T-helper 17 cell (primary cell): ENCODE measurements at regions not wholly inside any gene's neighbourhood (a gene's known extent, or its start where the extent isn't known, plus 50 kb on each side); places are given as distances from the start of the nearest gene placed in this dataset.

Experiments used
- ATAC-seq: fragments of 150-1000 bp; cut with Tn5 transposase; 2 replicates; pipeline ENCODE4 v1.10.0; 2021; ENCODE audit warnings: mild to moderate bottlenecking, moderate library complexity
- DNase-seq, 3 donors: peaks; one replicate each; pipeline versions ENCODE4 v3.0.0 to v3.0.0-alpha.2; 2020 to 2021
- H3K9me3 ChIP-seq: one replicate; pipeline ENCODE4 v1.7.0; 2013; ENCODE audit warnings: low read length, mild to moderate bottlenecking; ENCODE audit not compliant: control insufficient read depth, poor library complexity, severe bottlenecking
- H3K27ac Mint-ChIP-seq: one replicate; pipeline ENCODE4 v1.8.0; 2022; ENCODE audit warnings: mild to moderate bottlenecking, moderate library complexity, mixed read lengths
- H3K27me3 Mint-ChIP-seq: one replicate; pipeline ENCODE4 v1.8.0; 2022; ENCODE audit warnings: mixed read lengths
- H3K36me3 Mint-ChIP-seq: one replicate; pipeline ENCODE4 v1.8.0; 2022; ENCODE audit warnings: low read depth, mixed read lengths
- H3K4me1 Mint-ChIP-seq: one replicate; pipeline ENCODE4 v1.8.0; 2022; ENCODE audit warnings: mild to moderate bottlenecking, mixed read lengths
- H3K4me3 Mint-ChIP-seq: one replicate; pipeline ENCODE4 v1.8.0; 2022; ENCODE audit warnings: mild to moderate bottlenecking, moderate library complexity, mixed read lengths

GRCh38 chr1:167165219-167165618 is 55.5 kb upstream of the POU2F1 start:
- Mint-ChIP-seq H3K4me1 (peaks cover 7% of the 10 kb centered on the region), H3K27ac (no peak overlapping the region), H3K36me3 (peaks cover 8% of the 10 kb centered on the region), H3K4me3 (no peak overlapping the region), H3K27me3 (peaks cover 79% of the 10 kb centered on the region)
- ATAC-seq (no peak), DNase-seq (no peak)
- H3K9me3 ChIP-seq: no peaks in the 10 kb centered on the region

- H3K36me3 Mint-ChIP-seq: peaks cover 8% of the 10 kb centered on the region
- no peak for ATAC-seq
- H3K27me3 Mint-ChIP-seq: peaks cover 88% of the 10 kb centered on the region
- H3K4me1 Mint-ChIP-seq: peaks cover 7% of the 10 kb centered on the region
- H3K27ac Mint-ChIP-seq: no peak overlapping the region
- no peak for DNase-seq
- no peak overlapping the region for H3K4me3 Mint-ChIP-seq
- H3K9me3 ChIP-seq: no peaks in the 10 kb centered on the region
These were observed 54.6 kb upstream of the POU2F1 start for GRCh38 chr1:167165948-167166689.

GRCh38 chr1:167166690-167167075 is 54.0 kb upstream of the POU2F1 start:
- Mint-ChIP-seq H3K4me1 (peaks cover 4% of the 10 kb centered on the region), H3K27me3 (peaks cover 87% of the 10 kb centered on the region), H3K4me3 (no peak overlapping the region), H3K27ac (no peak overlapping the region), H3K36me3 (peaks cover 8% of the 10 kb centered on the region)
- DNase-seq (no peak), ATAC-seq (no peak)
- no peaks in the 10 kb centered on the region for H3K9me3 ChIP-seq

GRCh38 chr1:167168424-167168823 is 52.3 kb upstream of the POU2F1 start:
- H3K9me3 ChIP-seq: no peaks in the 10 kb centered on the region
- Mint-ChIP-seq H3K4me3 (no peak overlapping the region), H3K4me1 (no peaks in the 10 kb centered on the region), H3K27ac (no peak overlapping the region), H3K27me3 (peaks cover 85% of the 10 kb centered on the region), H3K36me3 (peaks cover 8% of the 10 kb centered on the region)
- no peak for ATAC-seq
- no peak for DNase-seq

- ATAC-seq (no peak), DNase-seq (no peak)
- Mint-ChIP-seq H3K27me3 (peaks cover 85% of the 10 kb centered on the region), H3K36me3 (peaks cover 10% of the 10 kb centered on the region), H3K4me3 (no peak overlapping the region), H3K4me1 (no peaks in the 10 kb centered on the region), H3K27ac (no peak overlapping the region)
- H3K9me3 ChIP-seq: no peaks in the 10 kb centered on the region
These were observed 51.0 kb upstream of the POU2F1 start for GRCh38 chr1:167169642-167170041.
